Ishikawa (cell line): ENCODE measurements at regions not wholly inside any gene's neighbourhood (a gene's known extent, or its start where the extent isn't known, plus 50 kb on each side); places are given as distances from the start of the nearest gene placed in this dataset.

Source experiments
- CREB1 ChIP-seq: IDR thresholded peaks from 2 replicates; pipeline ENCODE4 v1.6.1; 2012; ENCODE audit warnings: low read depth
- EGR1 ChIP-seq: IDR thresholded peaks from 2 replicates; pipeline ENCODE4 v1.6.1; 2012
- NFIC ChIP-seq: IDR thresholded peaks from 2 replicates; pipeline ENCODE4 v1.6.1; 2012
- YY1 ChIP-seq: IDR thresholded peaks from 2 replicates; pipeline ENCODE4 v1.6.1; 2012; ENCODE audit warnings: low read depth

DNA sequence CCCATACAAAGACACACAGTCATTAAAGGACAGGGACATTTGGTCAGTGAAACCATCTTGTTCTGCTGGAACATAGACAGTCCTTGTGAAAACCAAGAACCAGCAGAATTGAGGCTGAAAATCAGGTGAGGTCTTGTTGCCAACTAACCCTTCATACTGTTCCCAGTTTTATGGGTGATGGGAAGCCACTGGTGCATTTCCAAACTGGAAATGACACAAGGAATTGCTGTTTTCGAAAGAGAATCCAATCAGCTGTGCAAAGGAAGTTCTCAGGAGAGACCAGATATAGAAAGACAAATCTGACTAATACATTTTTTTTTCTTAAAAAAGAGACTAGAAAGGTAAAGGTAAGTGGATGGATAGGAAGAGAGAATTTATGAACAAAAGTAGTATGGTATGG lies 948.2 kb downstream of the TSN start:
- TF ChIP-seq EGR1, result no peak
- TF ChIP-seq NFIC, result no peak
- TF ChIP-seq YY1, result no peak
- no peak for TF ChIP-seq CREB1
